ENCODE measurements at regions not wholly inside any gene's neighbourhood (a gene's known extent, or its start where the extent isn't known, plus 50 kb on each side); places are given as distances from the start of the nearest gene placed in this dataset.

- TF ChIP-seq CTCF (IDR thresholded peaks at IDR 0.05) (no peak), EZH2 (IDR thresholded peaks at IDR 0.05; ENCODE audit: borderline replicate concordance, insufficient read depth, low read depth, low read length, poor library complexity, severe bottlenecking) (no peak)
These were observed 65.3 kb downstream of the VCPKMT start for GRCh38 chr14:50051106-50051505.
